NCI-H2196 (cell line): ENCODE measurements at regions not wholly inside any gene's neighbourhood (a gene's known extent, or its start where the extent isn't known, plus 50 kb on each side); places are given as distances from the start of the nearest gene placed in this dataset.

Source experiments
- DNase-seq: peaks from one replicate; lab custom pipeline; 2025; ENCODE audit not compliant: unreplicated experiment; lab: John Stamatoyannopoulos, UW

DNA sequence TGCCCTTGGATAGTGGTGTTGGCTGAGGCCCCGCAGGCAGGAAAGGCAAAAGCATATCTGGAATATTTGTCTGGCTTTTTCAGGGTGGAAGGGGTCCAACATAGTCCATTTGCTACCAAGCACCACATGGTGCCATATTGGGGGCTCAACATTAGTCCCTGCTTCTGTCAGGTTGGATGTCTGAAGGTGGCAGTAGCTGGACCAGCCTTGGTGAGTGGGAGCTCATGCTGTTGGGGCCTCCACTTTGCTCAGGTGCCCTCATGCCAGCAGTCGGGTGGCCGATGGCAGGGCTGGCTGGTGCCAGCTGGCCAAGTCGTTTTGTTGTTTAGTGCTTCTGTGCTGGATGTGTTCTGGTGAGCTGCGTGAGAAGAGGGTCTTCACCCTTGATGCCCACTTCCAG is 135.3 kb downstream of the PAPOLA start:
- DNase-seq, result no peak

DNA sequence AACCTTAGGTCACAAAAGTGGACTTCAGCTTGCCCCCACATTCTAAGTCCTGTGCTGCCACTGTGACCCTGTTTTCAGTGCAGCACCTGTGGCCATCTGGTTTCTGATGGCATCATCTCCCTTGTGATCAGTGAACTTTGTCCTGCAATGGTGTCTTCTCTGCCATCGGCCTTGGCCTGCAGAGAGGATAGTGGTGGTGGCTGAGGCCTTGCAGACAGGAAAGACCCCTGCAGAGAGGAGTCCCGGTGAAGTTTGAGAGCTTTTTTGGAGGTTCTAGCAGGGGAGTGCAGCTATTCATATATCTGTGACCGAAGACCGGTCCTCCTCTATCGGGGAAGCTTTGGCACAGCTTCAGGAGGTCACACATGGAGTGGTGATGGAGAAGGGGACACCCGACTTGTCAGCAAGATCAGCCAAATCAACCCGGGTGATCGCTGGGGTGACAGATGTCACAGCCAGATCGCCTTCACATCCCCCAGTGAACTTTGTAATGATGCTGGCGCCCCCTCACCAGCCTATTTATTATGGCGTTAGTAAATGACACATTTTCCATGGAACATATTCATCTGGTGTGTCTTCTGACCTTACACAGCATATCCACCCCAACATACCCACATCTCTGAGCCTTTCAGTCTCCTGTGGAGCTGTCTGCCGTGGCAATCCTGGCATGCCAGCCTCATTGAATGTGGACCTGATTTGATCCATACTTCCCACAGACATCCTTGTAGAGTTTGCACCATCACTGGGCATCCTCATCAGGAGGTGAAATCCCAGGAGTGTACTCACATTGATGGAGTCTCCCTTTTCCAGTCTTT is 136.1 kb downstream of the PAPOLA start:
- no peak for DNase-seq

DNA sequence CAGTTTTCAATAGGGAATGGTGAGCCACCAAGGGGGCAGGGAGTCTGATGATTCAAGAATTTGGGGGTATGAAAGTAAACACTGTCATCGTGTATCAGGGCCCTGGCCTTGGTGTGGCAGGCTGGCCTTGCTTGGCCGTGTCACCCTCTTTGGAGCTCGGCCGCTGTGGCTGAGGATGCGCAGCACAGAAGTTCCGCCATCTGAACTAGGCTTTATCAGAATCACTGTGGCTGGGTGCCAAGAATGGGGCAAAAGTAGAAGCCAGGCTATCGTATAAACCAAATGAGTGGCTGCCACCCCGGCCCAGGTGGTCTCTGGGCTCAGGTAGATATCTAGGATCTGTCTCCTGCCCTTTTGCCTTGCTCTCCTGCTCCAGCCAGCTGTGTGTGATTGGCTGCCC is 137.4 kb downstream of the PAPOLA start:
- no peak for DNase-seq

DNA sequence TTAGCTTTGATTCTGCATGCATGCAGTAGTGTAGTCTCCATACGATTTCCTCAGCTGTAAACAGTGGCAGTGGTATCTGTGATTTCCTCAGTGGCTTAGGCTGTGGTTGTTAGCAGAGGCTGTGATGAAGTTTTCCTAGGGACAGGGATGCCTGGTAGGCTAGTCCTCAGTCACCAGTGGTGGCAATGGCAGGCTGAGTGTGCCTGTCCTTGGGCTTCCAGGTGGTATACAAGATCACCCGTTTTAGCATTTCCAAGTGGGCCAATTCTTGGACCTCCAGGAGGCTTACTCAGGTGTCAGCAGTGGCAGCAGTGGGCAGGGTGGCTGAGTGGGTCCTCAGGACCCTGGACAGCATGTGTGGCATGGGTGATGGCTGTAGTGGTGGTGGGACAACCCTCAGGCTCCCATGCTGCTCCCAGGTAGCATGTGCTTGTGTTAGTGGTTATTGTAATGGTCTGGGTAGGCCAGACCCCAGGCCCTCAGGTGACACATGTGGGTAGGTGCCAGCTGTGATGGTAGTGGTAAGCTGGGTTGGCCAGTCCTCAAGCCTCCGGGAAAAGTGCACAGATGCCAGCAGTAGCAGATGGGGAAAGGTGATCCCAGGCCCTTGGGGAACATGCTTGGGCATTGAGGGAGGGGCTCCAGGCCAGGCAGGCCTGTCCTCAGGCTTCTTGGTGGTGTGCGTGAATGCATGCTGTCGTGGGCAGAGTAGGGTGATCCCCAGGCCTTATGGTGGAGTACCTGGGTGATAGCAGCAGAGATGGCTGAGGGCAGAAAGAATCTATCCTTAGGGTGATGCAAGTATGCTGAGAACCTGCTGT is 146.5 kb downstream of the PAPOLA start:
- DNase-seq, result no peak

DNA sequence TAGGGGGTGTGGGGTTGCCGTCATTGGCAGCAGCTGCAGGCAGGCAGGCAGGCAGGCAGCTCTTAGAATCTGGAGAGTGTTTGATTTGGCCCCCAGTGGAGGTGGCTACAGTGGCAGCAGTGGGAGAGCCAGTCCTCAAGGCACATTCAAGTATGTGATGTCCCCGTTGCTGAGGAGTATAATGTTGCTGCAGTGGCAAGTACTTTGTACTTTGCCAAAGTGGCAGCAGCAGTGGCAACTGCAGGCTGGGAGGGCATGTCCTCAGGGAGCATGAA is 147.1 kb downstream of the PAPOLA start:
- no peak for DNase-seq

DNA sequence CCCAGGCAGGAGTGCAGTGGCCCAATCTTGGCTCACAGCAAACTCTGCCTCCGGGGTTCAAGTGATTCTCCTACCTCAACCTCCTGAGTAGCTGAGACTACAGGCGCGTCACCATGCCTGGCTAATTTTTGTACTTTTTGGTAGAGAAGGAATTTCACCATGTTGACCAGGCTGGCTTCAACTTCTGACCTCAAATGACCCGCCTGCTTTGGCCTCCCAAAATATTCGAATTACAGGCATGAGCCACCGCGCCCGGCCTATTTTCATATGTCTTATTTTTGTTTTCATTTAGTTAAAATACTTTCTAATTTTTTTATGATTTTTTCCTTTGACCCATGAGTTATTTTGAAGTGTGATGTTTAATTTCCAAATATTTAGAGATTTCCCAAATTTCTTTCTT is 143.6 kb upstream of the VRK1 start:
- DNase-seq, result no peak

DNA sequence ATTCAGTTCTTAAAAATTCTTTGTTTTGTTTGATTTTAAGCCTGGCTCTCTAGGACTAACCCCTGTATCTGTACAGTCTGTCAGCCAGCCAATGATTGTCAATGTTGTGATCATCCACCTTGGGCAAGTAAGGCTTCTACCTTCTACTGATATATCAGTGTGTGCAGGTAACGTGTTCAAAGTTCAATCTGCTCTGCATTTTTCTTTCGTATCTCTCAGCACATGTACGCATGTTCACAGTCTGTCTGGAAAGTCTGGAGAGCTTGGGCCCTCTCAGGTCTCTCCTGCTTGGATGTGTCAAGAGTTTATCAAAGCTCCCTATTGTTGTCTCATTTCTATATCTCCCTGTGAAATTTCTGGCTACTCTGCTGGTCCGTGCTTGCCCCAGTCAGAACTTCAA is 138.6 kb upstream of the VRK1 start:
- no peak for DNase-seq

DNA sequence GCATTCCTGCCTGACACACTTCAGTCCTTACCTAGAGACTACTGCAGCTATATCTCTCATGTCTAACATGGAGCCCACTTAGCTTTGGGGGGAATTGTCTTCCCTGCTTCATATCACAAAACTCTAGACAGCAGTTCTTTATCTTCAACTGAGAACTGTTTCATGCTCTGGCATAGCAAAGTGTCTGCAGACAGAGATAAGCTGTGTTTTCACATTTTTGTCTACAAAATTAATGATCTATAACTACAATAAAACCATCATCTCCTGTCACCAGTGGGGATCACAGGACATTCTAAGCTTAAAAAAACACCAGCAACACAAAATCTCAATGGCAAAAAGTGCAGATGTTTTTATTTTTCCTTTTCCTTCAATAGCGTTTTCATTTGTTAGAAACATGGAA is 137.1 kb upstream of the VRK1 start:
- no peak for DNase-seq

DNA sequence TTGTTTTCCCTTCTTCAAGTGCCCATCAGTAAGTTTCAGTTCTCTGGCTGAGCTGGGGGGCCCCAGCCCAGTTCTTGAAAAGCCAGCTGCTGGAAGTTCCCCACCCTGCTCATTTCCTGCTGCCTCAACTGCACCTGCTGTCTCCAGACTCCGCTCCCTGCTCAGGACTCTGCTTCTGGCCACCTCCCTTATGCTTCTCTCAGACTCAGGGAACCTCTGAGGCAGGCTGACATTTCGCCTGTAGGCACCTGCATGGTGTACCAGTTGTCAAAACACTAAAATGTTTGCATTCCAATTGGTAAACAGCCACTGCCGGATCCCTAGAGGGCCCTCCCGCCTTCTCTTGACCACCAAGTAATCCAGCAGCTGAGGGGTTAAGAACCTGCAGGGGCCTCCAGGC is 136.5 kb upstream of the VRK1 start:
- no peak for DNase-seq

DNA sequence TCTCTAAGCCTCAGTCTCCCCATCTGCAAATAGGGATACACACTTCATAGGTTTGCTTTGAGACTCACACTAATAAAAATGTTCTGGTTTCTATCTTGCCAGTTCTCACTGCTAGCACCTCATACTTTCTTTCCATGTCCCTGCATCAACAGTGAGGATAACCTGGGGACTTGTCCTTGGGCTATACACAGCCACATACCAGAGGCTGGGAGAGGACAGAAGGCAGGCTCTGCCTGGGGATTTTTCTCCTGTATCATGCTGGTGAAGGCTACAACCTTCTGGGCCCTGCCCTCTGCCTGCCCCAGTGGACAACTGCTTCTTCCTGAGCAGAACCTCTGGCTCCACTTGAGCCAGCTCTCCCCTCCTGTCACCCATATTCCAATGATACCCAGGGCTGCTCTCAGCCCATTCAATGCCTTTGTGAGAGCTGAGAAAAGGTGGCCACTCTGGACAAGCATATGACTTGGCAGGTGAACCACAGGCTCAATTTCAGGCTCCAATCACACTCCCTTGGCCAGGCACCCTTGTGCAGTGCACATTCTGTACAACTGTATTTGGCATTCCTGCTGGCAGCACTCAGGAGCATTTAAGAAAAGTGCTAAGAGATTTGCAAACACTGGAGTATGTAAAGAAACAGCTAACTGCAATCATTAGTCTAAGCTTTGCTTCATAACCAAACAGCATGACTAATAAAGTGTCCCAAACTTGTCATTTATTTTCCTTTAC is 135.8 kb upstream of the VRK1 start:
- no peak for DNase-seq

DNA sequence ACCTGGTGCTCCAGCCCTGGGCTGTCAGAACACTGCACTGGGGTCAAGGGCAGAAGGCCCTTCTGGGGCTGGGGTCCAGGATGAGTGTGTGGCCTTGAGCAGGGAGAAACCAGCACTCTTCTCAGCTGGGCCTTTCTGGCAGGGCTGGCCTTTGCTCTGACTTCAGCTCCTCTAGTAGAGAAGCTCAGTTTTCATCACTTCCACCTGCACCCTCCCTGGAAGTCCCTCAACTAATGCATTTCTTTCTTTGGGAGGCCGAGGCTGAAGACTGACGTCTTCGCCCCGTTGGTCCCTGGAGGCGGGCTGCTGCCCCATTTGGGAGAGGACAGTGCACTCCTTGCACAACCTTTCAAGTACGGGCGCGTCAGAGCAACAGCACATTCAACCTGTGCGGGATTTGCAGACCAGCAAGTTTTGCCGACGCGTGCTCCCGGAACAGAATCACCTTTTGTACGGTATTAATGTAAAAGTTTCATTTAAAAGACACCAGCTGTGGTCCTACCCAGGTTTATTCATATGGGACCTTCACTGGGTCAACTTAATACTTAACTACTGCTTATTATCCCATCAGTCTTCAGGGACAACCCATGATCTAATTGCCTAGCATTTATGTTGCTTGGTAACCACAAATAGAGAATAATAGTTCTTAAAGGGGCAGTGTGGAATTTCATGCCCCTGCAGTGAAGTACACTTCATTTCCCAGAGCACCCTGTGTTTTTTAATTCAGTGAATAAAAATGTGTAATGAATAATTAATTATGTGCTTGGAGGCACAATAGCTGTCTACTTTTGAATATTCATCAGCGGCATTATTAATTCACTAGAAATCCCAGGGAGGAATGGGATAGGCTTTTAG is 134.8 kb upstream of the VRK1 start:
- no peak for DNase-seq

DNA sequence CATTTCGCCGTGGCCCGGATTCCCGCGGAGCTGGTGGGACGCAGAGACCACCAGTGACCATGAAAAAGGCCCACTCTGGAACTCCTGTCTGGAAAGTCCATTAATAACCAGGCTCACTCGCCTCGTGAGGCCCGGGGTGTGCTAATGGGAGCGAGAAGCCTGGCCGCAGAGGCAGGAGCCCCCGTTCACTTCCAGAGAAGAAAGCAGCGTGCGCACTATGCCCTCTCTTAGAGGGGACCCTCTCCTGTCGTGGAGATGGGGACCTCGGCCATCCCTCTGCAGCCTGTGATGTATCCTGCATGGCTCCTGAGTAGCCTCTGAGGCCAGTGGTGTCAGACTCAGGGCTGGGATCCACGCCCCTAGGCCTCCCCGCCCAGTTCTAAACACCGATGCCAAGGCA is 134.1 kb upstream of the VRK1 start:
- no peak for DNase-seq

DNA sequence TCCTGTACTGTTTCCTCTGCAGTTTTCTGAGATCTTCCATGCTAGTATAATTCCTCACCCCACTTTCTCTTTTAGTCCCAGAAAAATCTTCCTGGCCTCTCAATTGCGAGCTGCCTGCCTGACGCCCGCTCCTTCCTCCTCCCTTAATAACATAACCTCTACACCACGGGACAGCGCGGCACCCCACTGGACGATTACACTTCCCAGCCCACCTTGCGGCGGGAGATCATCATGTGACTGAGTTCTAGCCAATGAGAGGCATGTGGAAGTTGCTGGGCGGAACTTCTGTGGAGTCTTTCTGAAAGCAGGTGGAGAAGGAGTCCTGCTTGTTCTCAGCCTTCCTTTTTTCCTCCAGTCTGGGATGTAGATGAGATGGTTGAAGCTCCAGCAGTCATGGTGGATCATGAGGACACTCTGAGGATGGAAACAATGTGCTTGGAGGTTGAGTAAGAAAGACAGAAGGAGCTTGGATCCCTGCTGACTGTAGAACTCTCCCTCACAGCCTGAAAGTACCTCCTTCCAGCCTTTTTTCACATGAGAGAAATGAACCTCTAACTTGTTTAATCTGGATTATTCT is 133.6 kb upstream of the VRK1 start:
- no peak for DNase-seq

DNA sequence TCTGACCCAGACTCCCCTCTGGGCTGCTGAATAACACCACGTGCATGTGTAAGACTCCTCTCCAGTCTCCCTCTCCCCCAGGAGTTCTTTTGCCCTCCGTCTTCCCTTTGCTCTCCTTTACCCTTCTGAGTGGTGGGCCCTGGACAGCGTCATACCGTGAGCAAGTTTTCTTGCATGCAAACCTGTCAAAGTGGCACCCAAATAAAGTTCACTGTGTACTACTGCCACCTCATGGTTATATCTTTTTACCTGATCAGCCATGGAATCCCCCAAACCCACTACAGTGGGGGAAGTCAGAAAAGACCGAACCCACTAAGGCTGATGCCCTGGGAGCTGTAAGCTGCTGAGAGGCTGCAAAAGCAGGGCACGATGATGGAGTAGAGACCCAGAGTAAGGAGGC is 131.1 kb upstream of the VRK1 start:
- DNase-seq, result no peak

DNA sequence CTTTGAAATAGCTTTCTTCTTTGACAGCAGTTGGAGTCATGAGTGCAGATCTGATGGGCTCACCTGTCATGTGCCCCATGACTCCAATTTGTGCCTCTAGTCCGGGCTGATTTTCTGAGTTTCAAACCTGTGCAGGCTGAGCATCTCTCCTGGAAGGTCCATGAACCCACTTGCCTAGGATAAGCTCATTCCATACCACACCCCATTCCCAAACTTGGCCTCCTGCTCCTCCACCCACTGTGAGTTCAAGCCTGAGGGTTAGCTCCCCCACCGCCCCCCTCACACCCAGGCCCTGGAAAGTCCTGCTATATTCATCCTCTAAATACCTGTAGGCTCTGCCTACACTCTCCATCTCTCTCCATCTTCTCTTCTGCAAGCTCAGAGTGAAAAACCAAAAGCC is 126.8 kb upstream of the VRK1 start:
- no peak for DNase-seq

DNA sequence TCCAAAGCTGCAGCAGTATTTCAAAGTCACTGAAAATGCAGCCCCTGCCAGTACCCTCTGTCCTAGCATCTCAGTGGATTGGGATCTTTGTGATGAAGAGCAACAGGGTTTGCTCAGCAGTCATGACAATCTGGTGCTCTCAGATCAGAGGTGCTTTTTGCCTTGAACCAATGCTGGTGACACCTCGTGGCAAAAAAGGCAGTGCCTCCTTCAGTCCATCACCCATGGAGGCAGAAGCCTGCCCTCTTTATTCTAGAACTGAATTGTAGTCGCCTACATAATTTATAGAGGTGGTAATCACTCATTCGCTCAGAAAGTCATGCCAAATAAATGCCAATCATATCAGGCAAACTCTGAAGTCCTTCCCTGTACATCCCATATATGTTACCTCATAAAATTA is 126.0 kb upstream of the VRK1 start:
- DNase-seq, result no peak

DNA sequence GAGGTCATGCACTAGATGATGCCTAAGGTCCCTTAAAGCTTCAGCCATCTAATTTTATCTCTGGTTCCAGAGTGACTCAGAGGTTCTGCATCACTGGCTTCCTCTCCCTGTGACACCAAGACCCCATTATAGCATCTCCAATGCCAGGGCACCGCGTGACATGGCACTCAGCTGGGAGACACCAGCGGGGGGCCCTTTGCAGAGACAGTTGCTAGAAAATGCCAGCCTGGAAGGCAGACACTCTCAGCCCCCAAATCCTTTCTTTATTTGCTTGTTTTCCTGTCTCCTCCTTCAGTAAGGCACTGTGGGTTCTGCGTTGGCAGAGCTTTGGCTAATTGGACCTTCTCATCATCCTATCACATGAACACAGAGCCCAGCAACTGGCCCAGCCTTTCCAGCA is 123.5 kb upstream of the VRK1 start:
- no peak for DNase-seq

DNA sequence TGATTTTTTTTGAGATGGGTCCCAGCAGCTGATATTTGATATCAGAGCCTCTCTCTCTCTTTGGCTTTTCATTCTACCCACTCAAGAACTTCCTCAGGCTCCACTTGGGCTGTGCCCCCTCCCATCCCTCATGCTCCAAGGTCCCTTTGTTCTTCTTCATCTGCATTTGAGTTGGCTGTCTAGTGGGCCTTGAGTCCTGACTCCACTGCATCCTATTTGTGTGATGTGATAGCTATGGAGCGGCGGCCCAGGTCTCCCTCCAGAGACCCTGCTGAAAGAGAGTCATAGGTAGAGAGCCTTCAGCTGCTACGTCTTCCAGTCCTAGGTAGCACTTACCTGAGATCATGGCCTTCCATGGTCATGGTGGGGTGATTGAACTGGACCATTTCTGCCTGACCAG is 123.1 kb upstream of the VRK1 start:
- DNase-seq, result no peak

DNA sequence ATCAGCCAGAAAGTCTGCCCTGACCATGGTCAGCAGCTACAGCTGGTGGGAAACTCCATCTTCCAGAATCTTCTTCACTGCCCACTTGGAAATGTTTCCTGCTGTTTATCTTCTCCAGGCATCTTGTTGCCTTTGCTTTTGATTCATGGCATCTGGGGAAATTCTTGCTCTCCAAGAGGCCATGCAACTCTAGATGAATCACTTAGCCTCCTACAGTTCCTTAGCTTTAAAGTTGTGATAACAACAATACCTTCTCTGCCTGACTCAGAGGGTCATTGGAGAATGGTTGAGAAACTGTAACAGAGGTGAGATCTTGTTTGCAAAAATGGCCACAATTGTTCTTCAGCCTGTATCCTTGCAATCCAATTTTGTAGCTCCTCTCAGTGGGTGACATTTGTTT is 121.0 kb upstream of the VRK1 start:
- no peak for DNase-seq

DNA sequence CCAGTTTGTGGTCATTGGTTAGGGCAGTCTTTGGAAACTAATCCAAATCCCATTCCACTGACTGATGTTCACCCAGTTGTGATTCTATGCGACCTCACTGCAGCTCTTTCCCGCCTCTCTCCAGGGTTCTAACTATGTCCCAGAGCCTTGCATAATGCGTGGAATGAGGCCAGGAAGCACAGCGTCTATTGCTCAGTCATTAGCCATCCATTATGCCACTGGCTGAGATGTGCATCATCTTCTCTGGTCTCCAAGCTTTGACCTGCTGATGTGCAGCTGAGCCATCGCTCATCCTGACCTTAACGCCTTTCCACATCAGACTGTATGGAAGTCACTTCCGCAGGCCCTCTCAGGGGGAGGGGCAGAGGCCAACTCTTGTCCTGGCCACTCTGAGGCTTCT is 115.4 kb upstream of the VRK1 start:
- DNase-seq, result no peak

DNA sequence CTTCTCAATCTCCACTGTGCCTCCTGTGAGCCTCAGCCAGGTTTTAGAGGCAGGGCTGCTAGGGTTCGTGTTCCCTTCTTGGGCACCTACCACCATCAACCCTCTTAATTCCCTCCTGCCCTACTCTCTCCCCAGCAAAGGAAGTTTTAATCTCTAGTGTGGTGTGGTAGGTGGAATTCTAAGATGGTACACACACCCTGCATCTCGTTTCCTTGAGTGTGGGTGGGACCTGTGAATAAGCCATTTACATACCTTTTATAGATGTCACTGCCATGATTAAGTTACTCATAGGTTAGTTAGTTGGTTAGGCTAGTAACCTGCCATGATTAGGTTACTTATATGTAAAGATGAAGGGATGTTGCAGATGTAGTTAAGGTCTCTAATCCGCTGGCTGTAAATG is 114.8 kb upstream of the VRK1 start:
- DNase-seq, result no peak
